Kidney tubule cell (primary cell): ENCODE measurements at regions not wholly inside any gene's neighbourhood (a gene's known extent, or its start where the extent isn't known, plus 50 kb on each side); places are given as distances from the start of the nearest gene placed in this dataset.

Experiments used
- DNase-seq: peaks from one replicate; pipeline ENCODE4 v3.0.0-alpha.2; 2018; ENCODE audit warnings: low spot score

GRCh38 chr1:232445361-232446106, 184.4 kb downstream of the SIPA1L2 start:
- peak; percentile 91 for DNase-seq

- DNase-seq: peak; percentile 28
These were observed 186.6 kb downstream of the SIPA1L2 start for GRCh38 chr1:232443372-232443771.

GRCh38 chr1:232441036-232441411, 188.9 kb downstream of the SIPA1L2 start:
- DNase-seq: no peak

GRCh38 chr1:232440325-232441035, 189.5 kb downstream of the SIPA1L2 start:
- DNase-seq: no peak

- no peak for DNase-seq
These were observed 190.9 kb downstream of the SIPA1L2 start for GRCh38 chr1:232439011-232439410.

- no peak for DNase-seq
These were observed 191.5 kb downstream of the SIPA1L2 start for GRCh38 chr1:232438476-232438875.

GRCh38 chr1:232437510-232437909, 192.4 kb downstream of the SIPA1L2 start:
- no peak for DNase-seq

GRCh38 chr1:232435729-232436128, 194.2 kb downstream of the SIPA1L2 start:
- no peak for DNase-seq

GRCh38 chr1:232432313-232432712, 197.6 kb downstream of the SIPA1L2 start:
- no peak for DNase-seq

- no peak for DNase-seq
These were observed 198.2 kb downstream of the SIPA1L2 start for GRCh38 chr1:232431748-232432147.

- DNase-seq: no peak
These were observed 198.6 kb downstream of the SIPA1L2 start for GRCh38 chr1:232431326-232431725.

GRCh38 chr1:232430467-232430866, 199.5 kb downstream of the SIPA1L2 start:
- no peak for DNase-seq

GRCh38 chr1:232428786-232429530, 201.0 kb downstream of the SIPA1L2 start:
- no peak for DNase-seq

- no peak for DNase-seq
These were observed 201.8 kb downstream of the SIPA1L2 start for GRCh38 chr1:232428036-232428645.

GRCh38 chr1:232426801-232427200, 203.1 kb downstream of the SIPA1L2 start:
- DNase-seq: no peak

GRCh38 chr1:232425421-232425820, 204.5 kb downstream of the SIPA1L2 start:
- no peak for DNase-seq

GRCh38 chr1:232423591-232423990, 206.3 kb downstream of the SIPA1L2 start:
- no peak for DNase-seq

GRCh38 chr1:232422898-232423297, 207.0 kb downstream of the SIPA1L2 start:
- DNase-seq: no peak

GRCh38 chr1:232422098-232422497, 207.8 kb downstream of the SIPA1L2 start:
- DNase-seq: no peak

GRCh38 chr1:232421143-232421796, 208.7 kb downstream of the SIPA1L2 start:
- no peak for DNase-seq

- no peak for DNase-seq
These were observed 212.2 kb downstream of the SIPA1L2 start for GRCh38 chr1:232417636-232418248.
